MG63 (cell line): ENCODE measurements at regions not wholly inside any gene's neighbourhood (a gene's known extent, or its start where the extent isn't known, plus 50 kb on each side); places are given as distances from the start of the nearest gene placed in this dataset.
A peak's percentile ranks its signal among the peaks of the same experiment; 100 is the strongest.

Source experiments
- DNase-seq: peaks from one replicate; pipeline ENCODE4 v3.0.0-alpha.2; 2020
- H3K27me3 ChIP-seq: fragments of 250-450 bp; sonication (Bioruptor Pico); 2 replicates; pipeline ENCODE4 v1.5.1; 2020; ENCODE audit warnings: mild to moderate bottlenecking, moderate library complexity
- H3K36me3 ChIP-seq: fragments of 250-450 bp; sonication (Bioruptor Pico); 2 replicates; pipeline ENCODE4 v1.5.1; 2020; ENCODE audit warnings: mild to moderate bottlenecking, moderate library complexity
- H3K4me3 ChIP-seq: fragments of 250-450 bp; sonication (Bioruptor Pico); 2 replicates; pipeline ENCODE4 v1.5.1; 2020; ENCODE audit warnings: mild to moderate bottlenecking, moderate library complexity
- H3K9me3 ChIP-seq: fragments of 250-450 bp; sonication (Bioruptor Pico); 2 replicates; pipeline ENCODE4 v1.5.1; 2020; ENCODE audit warnings: mild to moderate bottlenecking, moderate library complexity

GRCh38 chr12:89082370-89082753 is 269.9 kb downstream of the DUSP6 start:
- Histone ChIP-seq H3K4me3 (no peak overlapping the region), H3K36me3 (no peaks in the 10 kb centered on the region), H3K9me3 (no peaks in the 10 kb centered on the region), H3K27me3 (no peaks in the 10 kb centered on the region)
- DNase-seq: no peak

GRCh38 chr12:89081719-89082369 is 270.5 kb downstream of the DUSP6 start:
- no peak overlapping the region for H3K4me3 ChIP-seq
- H3K9me3 ChIP-seq: no peaks in the 10 kb centered on the region
- H3K36me3 ChIP-seq: no peaks in the 10 kb centered on the region
- no peak for DNase-seq
- no peaks in the 10 kb centered on the region for H3K27me3 ChIP-seq

- H3K4me3 ChIP-seq: no peak overlapping the region
- H3K36me3 ChIP-seq: no peaks in the 10 kb centered on the region
- no peaks in the 10 kb centered on the region for H3K9me3 ChIP-seq
- no peaks in the 10 kb centered on the region for H3K27me3 ChIP-seq
- no peak for DNase-seq
Observed at GRCh38 chr12:89080793-89081465, 271.4 kb downstream of the DUSP6 start.

DNA sequence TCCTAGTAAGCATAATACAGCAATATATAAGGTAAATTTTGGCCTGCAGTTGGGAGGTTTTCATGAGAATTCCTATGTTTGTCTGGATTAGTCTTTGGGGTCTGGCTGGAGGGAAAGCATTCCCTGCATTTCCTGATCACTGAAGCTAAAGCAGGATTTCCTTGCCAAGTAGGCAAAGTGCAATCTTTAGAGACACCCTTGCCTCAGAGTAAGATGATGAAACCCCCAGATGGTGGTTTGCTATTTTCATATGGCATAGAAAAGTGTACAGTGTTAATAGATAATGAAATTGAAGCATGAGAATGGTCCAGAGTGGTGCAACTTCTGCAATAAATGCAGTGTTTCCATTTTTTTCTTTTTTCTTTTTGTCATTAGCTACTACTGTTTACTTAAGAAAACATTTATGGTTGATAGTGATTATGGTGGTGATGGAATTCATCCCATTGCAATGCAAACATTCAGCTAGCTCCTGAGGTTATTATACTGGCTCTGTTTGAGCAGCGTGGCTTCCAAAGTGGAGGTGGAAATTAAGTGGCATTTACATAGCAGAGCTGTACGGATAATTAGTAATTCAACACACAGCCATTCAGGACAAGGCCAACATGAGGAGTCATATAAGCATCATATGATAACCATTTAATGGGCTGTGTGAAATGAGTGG is 276.3 kb downstream of the DUSP6 start:
- no peaks in the 10 kb centered on the region for H3K9me3 ChIP-seq
- H3K27me3 ChIP-seq: no peaks in the 10 kb centered on the region
- no peak overlapping the region for H3K4me3 ChIP-seq
- peak; percentile 9 for DNase-seq
- H3K36me3 ChIP-seq: no peaks in the 10 kb centered on the region

GRCh38 chr12:89073659-89074058 is 278.6 kb downstream of the DUSP6 start:
- no peaks in the 10 kb centered on the region for H3K9me3 ChIP-seq
- no peak overlapping the region for H3K4me3 ChIP-seq
- DNase-seq: no peak
- no peaks in the 10 kb centered on the region for H3K36me3 ChIP-seq
- H3K27me3 ChIP-seq: no peaks in the 10 kb centered on the region

GRCh38 chr12:89073027-89073398 is 279.3 kb downstream of the DUSP6 start:
- Histone ChIP-seq H3K4me3 (no peak overlapping the region), H3K36me3 (no peaks in the 10 kb centered on the region), H3K27me3 (no peaks in the 10 kb centered on the region), H3K9me3 (no peaks in the 10 kb centered on the region)
- DNase-seq: peak; percentile 79

GRCh38 chr12:89072294-89073026 is 279.8 kb downstream of the DUSP6 start:
- no peak for DNase-seq
- H3K4me3 ChIP-seq: no peak overlapping the region
- no peaks in the 10 kb centered on the region for H3K9me3 ChIP-seq
- H3K27me3 ChIP-seq: no peaks in the 10 kb centered on the region
- H3K36me3 ChIP-seq: no peaks in the 10 kb centered on the region

- DNase-seq: no peak
- Histone ChIP-seq H3K4me3 (no peak overlapping the region), H3K36me3 (no peaks in the 10 kb centered on the region), H3K9me3 (no peaks in the 10 kb centered on the region), H3K27me3 (no peaks in the 10 kb centered on the region)
Observed at GRCh38 chr12:89070603-89071002, 281.7 kb downstream of the DUSP6 start.

- DNase-seq: no peak
- no peaks in the 10 kb centered on the region for H3K9me3 ChIP-seq
- H3K36me3 ChIP-seq: no peaks in the 10 kb centered on the region
- H3K27me3 ChIP-seq: no peaks in the 10 kb centered on the region
- H3K4me3 ChIP-seq: no peak overlapping the region
Observed at GRCh38 chr12:89069431-89069830, 282.9 kb downstream of the DUSP6 start.

- Histone ChIP-seq H3K36me3 (no peaks in the 10 kb centered on the region), H3K27me3 (no peaks in the 10 kb centered on the region), H3K4me3 (no peak overlapping the region), H3K9me3 (no peaks in the 10 kb centered on the region)
- peak; percentile 50 for DNase-seq
Observed at GRCh38 chr12:89067421-89068187, 284.7 kb downstream of the DUSP6 start.

- no peak overlapping the region for H3K4me3 ChIP-seq
- DNase-seq: peak; percentile 52
- no peaks in the 10 kb centered on the region for H3K9me3 ChIP-seq
- H3K36me3 ChIP-seq: no peaks in the 10 kb centered on the region
- H3K27me3 ChIP-seq: no peaks in the 10 kb centered on the region
Observed at GRCh38 chr12:89064780-89065179, 287.5 kb downstream of the DUSP6 start.

GRCh38 chr12:89064151-89064550 is 288.1 kb downstream of the DUSP6 start:
- no peak for DNase-seq
- H3K27me3 ChIP-seq: no peaks in the 10 kb centered on the region
- no peak overlapping the region for H3K4me3 ChIP-seq
- no peaks in the 10 kb centered on the region for H3K36me3 ChIP-seq
- no peaks in the 10 kb centered on the region for H3K9me3 ChIP-seq

DNA sequence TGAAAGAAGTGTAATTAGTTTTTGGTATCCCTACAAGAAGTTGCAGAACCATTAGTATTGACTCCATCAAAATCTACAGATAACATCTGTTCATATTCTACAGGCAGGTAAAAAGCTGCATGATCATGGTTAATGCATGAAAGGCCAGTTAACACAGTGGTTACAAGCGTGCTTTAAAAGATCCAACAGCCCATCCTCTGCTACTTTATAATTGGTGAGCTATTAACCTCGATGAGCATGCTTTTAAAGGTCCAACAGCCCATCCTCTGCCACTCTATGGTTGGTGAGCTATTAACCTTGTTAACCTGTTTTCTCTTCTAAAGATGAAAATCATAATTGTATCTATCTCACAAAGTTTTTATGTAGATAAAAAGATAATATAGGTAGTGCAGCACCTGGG is 289.3 kb downstream of the DUSP6 start:
- H3K27me3 ChIP-seq: no peaks in the 10 kb centered on the region
- no peak for DNase-seq
- H3K9me3 ChIP-seq: no peaks in the 10 kb centered on the region
- no peaks in the 10 kb centered on the region for H3K36me3 ChIP-seq
- H3K4me3 ChIP-seq: no peak overlapping the region

DNA sequence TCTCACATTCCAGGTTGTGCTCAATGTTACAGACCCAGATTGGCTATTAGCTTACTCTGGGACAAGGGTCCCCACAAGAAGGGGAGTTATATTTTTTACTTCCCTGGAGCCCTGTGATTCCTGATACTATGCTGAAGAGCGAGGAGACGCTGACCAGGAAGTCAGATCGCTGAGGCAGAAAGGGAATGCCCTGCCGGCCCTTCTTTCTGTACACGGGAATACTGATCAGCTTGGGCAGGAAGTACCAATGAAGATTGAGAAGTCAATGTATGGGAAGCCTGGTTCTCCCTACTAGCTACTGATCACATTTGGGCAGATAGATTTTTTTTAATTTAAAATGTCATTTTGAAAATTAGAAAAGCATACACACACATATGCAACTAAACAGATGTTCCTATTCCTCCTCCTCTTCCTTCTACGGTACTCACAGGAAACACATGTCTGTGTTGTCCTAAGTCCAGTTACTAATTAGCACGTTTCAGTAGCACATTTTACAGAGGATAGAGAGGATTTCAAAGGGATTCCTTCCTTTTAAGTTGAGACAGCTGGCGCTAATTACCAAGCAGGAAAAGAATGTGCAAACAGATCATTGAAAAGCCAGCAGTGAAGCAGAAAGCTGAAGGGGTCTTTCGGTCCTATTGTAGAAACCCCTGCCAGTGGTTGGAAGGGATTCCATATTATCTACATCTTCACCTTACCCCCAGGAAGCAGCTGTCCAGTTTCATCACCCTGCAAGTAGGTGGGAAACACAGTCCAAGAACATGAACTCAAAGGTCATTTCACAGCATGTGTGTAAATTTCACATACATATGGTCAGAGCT is 292.4 kb downstream of the DUSP6 start:
- Histone ChIP-seq H3K27me3 (no peaks in the 10 kb centered on the region), H3K9me3 (no peaks in the 10 kb centered on the region), H3K36me3 (no peaks in the 10 kb centered on the region), H3K4me3 (no peak overlapping the region)
- peak; percentile 14 for DNase-seq

DNA sequence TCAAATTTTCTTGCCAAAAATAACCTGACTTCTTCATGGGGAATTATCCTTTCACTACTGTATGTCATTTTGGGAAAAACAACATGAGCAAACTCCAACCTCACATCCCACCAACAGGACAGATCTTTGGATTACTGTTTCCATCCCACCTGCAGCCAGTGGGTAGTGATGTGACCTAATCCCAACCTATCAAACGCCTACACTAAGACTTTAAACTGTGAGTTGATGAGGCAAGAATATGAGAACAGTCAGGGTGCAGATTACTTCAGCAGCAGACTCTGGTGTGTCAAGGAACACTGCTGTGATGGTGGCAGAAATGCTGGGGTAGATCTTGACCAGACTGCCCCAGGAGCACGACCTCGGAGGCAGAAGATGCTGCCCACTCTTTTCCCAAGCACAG is 293.2 kb downstream of the DUSP6 start:
- H3K4me3 ChIP-seq: no peak overlapping the region

DNA sequence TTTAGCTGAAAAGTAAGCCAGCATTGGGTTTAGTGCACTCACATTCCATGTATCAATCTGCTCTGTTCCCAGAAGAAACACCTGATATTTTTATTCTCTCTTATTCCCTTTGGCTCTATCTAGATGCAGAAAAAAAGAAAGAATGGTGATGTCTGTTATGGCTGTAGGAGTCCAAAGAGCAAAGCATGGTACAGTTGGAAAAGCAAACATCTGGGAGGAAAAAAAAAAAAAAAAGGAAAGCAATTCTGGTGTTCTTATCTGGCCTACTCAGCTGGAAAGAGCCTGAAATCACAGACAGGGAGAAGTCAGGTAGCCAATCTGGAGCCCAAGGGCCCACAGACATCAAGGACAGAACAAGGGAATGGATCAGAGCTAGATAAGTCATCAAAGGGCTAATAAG is 293.9 kb downstream of the DUSP6 start:
- no peak overlapping the region for H3K4me3 ChIP-seq
- DNase-seq: no peak
- H3K27me3 ChIP-seq: no peaks in the 10 kb centered on the region
- H3K36me3 ChIP-seq: no peaks in the 10 kb centered on the region
- peaks cover 2% of the 10 kb centered on the region; the same call in 1 of the 2 replicates for H3K9me3 ChIP-seq

More for the DNA sequence above, 293.2 kb downstream of the DUSP6 start:
- Histone ChIP-seq H3K27me3 (no peaks in the 10 kb centered on the region), H3K36me3 (no peaks in the 10 kb centered on the region), H3K9me3 (no peaks in the 10 kb centered on the region)
- no peak for DNase-seq
